GM23338 (cell line): ENCODE measurements at regions not wholly inside any gene's neighbourhood (a gene's known extent, or its start where the extent isn't known, plus 50 kb on each side); places are given as distances from the start of the nearest gene placed in this dataset.

Source experiments
- CREB1 ChIP-seq: fragments of 250-450 bp; sonication (Bioruptor Pico); IDR thresholded peaks from 2 replicates; pipeline ENCODE4 v1.5.0; 2020; ENCODE audit warnings: low read depth, mild to moderate bottlenecking, moderate library complexity
- EZH2 ChIP-seq: fragments of 200-600 bp; sonication (generic); IDR thresholded peaks from one replicate; pipeline ENCODE4 v1.8.0; 2017; ENCODE audit warnings: antibody characterized with exemption, mild to moderate bottlenecking, low read depth; ENCODE audit not compliant: unreplicated experiment
- EZH2phosphoT487 ChIP-seq: fragments of 200-600 bp; sonication (generic); IDR thresholded peaks from one replicate; pipeline ENCODE4 v1.8.1; 2018; ENCODE audit warnings: antibody characterized with exemption; ENCODE audit not compliant: unreplicated experiment
- JUNB ChIP-seq: IDR thresholded peaks from one replicate; pipeline ENCODE4 v1.6.1; 2016; ENCODE audit warnings: antibody characterized with exemption; ENCODE audit not compliant: unreplicated experiment
- POLR2AphosphoS5 ChIP-seq: IDR thresholded peaks from 2 replicates; pipeline ENCODE4 v1.6.1; 2016; ENCODE audit warnings: antibody characterized with exemption, low read depth
- STAT1 ChIP-seq: IDR thresholded peaks from one replicate; pipeline ENCODE4 v1.6.1; 2016; ENCODE audit warnings: antibody characterized with exemption; ENCODE audit not compliant: unreplicated experiment
- ZNF114 ChIP-seq: fragments of 250-450 bp; sonication (Bioruptor Pico); IDR thresholded peaks from 2 replicates; pipeline ENCODE4 v1.5.0; 2020; ENCODE audit warnings: mild to moderate bottlenecking, moderate library complexity
- ZNF331 ChIP-seq: fragments of 250-450 bp; sonication (Bioruptor Pico); IDR thresholded peaks from 2 replicates; pipeline ENCODE4 v1.5.0; 2020; ENCODE audit warnings: low read depth, mild to moderate bottlenecking, moderate library complexity
- TF ChIP-seq, protein P1 (sequence below), 2 experiments: fragments of 200-600 bp in 1 of 2; sonication (generic) in 1 of 2; conservative IDR thresholded peaks; 2 replicates each; pipeline versions ENCODE4 v1.5.1 to v1.6.1; 2016 to 2017; ENCODE audit warnings: antibody characterized with exemption in 2 of 2, low read depth in 2 of 2, mild to moderate bottlenecking in 2 of 2, moderate library complexity in 1 of 2
- TF ChIP-seq, protein P2 (sequence below): IDR thresholded peaks from one replicate; pipeline ENCODE4 v1.6.1; 2018; ENCODE audit warnings: antibody characterized with exemption; ENCODE audit not compliant: unreplicated experiment

DNA sequence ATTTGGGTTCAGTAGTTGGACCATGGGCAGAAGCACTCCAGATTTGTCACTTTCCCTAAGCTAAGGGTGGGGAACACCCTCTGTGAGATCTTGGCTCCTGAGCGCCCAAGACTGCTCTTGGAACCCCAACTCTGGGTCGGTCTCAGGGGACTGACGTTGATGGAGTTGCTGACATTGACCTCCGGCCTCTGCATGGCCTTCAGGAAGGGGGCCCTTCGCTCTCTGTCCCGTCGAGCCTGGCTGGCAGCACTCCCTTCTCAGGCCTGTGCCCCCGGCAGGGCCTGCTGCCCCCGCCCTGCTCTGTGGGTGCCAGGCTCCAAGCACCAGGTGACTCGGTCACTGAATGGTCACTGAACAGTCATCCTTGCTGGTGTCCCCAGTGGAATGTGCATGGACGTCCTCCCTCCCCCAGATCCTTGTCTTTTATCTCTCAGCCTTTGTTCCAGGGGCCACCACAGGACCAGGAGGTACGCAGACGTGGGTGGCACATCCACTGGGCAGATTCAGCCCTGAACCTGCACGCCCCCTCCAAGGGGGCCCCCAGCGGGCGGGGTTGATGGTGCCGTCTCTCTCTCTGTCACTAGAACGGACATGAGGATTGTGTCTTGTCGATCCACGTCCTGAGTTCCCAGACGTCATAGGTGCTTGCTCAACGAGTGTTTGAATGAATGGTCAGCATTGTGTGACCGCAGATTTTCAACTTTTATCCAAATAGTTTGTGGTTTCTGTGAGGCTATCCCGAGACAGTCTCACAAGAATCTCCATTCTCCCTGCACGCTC is 314.5 kb downstream of the SEC14L1 start:
- TF ChIP-seq, protein P1, sequence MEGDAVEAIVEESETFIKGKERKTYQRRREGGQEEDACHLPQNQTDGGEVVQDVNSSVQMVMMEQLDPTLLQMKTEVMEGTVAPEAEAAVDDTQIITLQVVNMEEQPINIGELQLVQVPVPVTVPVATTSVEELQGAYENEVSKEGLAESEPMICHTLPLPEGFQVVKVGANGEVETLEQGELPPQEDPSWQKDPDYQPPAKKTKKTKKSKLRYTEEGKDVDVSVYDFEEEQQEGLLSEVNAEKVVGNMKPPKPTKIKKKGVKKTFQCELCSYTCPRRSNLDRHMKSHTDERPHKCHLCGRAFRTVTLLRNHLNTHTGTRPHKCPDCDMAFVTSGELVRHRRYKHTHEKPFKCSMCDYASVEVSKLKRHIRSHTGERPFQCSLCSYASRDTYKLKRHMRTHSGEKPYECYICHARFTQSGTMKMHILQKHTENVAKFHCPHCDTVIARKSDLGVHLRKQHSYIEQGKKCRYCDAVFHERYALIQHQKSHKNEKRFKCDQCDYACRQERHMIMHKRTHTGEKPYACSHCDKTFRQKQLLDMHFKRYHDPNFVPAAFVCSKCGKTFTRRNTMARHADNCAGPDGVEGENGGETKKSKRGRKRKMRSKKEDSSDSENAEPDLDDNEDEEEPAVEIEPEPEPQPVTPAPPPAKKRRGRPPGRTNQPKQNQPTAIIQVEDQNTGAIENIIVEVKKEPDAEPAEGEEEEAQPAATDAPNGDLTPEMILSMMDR (conservative IDR thresholded peaks at IDR 0.05; ENCODE audit: low read depth in 2 of 2) = no peak
- TF ChIP-seq JUNB (no peak), POLR2AphosphoS5 (no peak), EZH2phosphoT487 (no peak), CREB1 (no peak), ZNF114 (CRISPR knock-in tag) (no peak), EZH2 (no peak), ZNF331 (CRISPR knock-in tag) (no peak), STAT1 (no peak)
- TF ChIP-seq, protein P2, sequence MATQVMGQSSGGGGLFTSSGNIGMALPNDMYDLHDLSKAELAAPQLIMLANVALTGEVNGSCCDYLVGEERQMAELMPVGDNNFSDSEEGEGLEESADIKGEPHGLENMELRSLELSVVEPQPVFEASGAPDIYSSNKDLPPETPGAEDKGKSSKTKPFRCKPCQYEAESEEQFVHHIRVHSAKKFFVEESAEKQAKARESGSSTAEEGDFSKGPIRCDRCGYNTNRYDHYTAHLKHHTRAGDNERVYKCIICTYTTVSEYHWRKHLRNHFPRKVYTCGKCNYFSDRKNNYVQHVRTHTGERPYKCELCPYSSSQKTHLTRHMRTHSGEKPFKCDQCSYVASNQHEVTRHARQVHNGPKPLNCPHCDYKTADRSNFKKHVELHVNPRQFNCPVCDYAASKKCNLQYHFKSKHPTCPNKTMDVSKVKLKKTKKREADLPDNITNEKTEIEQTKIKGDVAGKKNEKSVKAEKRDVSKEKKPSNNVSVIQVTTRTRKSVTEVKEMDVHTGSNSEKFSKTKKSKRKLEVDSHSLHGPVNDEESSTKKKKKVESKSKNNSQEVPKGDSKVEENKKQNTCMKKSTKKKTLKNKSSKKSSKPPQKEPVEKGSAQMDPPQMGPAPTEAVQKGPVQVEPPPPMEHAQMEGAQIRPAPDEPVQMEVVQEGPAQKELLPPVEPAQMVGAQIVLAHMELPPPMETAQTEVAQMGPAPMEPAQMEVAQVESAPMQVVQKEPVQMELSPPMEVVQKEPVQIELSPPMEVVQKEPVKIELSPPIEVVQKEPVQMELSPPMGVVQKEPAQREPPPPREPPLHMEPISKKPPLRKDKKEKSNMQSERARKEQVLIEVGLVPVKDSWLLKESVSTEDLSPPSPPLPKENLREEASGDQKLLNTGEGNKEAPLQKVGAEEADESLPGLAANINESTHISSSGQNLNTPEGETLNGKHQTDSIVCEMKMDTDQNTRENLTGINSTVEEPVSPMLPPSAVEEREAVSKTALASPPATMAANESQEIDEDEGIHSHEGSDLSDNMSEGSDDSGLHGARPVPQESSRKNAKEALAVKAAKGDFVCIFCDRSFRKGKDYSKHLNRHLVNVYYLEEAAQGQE = no peak
